HG03095 (cell line): ENCODE measurements at regions not wholly inside any gene's neighbourhood (a gene's known extent, or its start where the extent isn't known, plus 50 kb on each side); places are given as distances from the start of the nearest gene placed in this dataset.

Source experiments
- ATAC-seq: cut with Tn5 transposase; IDR thresholded peaks from one replicate; pipeline ENCODE4 v1.9.1; 2021; ENCODE audit warnings: moderate library complexity; ENCODE audit not compliant: unreplicated experiment

DNA sequence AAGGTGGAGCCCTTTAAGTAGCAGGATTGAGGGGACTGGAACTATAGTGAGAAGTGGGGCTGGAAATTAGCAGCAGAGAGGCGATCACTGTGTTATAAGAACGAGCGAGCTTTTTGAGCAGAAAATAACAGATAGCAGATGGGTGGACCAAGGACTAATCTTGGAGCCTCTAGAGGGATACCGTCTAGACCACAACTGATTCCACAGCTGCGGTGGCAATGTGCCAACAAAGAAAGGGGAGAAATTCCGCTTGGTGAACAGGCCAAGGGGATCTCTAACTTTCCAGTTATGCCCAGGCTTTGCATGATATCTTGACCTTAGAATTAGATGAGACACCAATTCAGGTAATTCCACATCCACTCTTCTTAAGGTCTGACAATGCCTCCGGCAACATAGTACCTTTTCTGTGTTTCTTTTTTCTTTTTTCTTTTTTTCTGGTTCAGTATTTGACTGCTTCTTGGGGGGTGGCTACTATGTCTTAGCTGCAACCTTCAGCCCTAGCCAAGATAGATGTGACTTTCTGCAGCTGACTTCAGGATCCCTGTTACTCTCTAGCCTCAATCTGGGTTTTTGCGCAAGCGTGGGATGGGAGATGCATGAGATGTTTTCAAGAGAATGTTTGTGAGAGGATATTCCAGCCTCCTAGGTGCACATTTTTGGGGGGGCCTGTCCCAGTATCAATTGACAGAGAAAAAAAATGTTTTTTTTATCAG is 143.4 kb upstream of the CPSF6 start:
- no peak for ATAC-seq

DNA sequence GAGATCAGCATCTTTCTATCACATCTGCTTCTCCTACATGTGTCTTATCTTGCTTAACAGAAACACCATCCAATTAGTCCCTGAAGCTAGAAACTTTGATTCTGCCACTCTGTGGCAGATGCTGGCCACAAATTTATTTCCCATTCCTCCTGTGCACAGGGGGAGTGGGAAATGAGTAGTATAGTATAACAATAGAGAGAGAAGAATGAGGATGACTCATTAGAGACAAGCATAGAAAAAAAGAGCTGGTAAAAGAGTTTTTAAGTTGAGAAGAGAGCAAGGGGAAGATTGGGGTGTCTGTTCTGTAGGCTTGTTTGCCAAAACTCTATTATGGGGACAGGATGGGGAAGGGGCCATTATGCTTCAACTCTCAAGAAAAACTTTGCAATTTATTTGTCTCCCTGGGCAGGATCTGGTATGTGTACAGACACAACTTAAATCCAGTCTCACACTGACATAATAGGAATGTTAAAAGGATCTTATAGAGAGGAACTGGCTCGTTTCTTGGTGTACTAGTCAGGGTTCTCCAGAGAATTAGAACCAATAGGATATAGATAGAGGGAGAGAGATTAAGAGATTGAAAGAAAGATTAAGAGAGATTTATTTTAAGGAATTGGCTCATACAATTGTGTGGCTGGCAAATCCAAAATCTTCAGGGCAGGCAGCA is 142.6 kb upstream of the CPSF6 start:
- no peak for ATAC-seq

DNA sequence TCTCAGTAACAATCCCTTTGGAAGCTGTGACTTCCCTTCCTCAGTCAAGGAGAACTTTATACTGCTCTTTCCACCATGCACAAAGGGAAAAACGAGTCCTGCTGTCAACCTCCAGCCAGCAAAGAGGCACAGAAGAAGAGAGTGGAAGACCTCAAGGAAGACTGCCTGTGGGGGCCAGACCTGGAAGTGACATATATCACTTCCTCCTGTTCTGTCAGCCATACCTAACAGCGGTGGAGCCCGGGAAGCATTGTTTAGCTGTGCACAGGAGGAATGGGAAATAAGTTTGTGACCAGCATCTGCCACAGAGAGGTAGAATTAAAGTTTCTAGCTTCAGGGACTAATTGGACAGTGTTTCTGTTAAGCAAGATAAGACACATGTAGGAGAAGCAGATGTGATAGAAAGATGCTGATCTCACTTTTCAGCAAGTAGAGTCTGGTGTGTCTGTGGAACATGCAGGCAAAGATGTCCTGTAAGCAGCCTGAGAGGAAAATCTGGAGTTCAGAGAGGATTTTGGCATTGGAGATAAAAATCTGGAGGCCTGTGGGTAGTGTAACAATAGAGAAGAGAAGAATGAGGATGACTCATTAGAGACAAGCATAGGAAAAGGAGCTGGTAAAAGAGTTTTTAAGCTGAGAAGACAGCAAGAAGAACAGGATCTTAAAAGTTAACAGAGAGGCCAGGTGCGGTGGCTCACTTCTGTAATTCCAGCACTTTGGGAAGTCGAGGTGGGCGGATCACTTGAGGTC is 141.6 kb upstream of the CPSF6 start:
- ATAC-seq, result no peak

DNA sequence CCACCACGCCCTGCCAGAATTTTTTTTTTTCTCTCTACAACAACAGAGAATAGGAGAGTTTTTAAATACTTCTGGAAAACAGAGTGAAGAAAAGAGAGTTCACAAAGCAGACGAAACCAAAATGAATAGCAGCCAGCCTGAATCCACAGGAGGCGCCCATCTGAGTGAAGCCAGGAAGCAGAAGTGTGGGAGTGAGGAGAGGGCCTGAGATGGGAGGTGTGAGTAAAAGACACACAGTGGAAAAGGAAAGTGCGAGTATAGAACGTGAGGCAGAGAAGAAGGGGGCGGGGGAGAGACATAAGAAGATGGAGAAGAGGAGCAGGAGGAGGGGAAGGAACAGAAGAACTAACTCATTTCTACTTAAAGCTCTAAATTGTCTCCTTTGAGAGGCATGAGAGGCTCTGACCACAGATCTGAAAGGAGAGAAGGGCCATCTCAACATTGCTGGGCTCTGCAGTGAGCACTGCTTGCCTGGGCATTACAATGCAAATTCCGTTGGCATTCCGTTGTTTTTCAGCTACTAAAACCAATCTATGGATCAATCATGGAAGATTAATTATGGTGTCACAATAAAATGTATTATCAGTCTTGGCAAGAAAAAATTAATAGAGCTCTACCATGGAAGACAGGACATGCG is 140.1 kb upstream of the CPSF6 start:
- no peak for ATAC-seq

DNA sequence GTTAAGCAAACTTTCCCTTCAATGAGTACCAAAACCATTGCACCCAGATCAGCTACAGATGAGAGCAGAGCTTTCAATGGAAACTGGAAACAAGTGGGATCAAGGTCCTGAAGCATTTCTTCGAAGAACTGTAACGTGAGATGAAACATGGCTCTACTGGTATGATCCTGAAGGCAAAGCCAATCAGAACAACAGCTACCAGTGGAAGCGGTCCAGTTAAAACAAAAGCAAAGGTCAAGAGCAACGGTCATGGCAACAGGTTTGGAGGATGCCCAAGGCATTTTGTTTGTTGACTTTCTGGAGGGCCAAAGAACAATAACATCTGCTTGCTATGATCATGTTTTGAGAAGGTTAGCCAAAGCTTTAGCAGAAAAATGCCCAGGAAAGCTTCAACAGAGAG is 137.9 kb upstream of the CPSF6 start:
- ATAC-seq, result no peak

DNA sequence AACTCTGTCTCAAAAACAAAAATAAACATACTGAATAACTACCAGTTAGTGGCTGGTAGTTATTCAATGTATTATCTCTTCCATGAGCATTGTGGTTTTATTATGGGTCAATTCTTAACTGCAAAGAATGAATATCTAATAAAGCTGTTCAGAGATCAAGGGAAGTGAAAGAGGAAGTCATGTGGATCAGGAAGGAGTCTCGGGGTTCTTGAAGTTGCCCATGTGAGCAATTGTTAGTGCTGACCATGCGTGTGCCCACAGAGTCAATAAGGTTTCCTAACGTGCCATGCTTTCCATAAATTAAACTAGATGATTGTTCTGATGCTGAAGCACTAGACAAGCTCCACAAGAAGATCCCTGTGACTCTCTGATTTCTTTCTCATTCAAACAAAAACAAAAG is 136.5 kb upstream of the CPSF6 start:
- no peak for ATAC-seq

DNA sequence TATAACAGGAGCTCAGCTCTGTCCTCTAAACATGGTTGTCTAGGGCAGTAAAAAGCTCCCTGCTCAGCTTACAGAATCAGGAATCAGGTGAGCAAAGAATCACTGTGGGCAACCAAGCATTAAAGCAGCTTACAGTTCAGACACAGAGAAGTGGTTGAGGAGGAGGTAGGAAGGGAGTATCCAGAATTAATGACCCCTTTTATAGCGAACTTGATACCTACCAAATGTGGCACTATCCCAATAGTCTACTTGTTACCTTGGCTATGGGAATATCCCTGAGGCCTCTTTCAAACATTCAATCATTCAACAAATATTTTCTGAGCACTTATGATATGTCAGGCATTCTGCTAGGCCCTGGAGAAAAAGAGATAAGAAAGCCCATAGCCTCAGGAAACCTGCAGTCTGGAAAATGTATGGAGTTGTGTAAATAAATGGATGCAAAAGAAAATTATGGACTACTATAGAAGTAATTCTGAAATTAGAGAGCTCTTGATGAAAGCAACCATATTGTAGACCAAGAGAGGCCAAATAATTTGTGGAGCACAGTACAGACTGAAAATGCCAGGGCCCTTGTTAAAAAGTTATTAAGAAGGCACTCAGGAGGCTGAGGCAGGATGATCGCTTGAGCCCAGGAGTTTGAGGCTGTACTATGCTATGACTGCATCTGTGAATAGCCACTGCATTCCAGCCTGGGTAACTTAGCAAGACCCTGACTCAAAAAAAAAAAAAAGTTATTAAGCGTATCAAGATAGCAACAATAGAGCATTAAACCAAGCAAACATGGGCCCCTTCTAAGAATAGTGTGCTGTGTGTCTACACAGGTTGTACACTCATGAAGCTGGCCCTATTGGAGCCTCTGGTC is 134.0 kb upstream of the CPSF6 start:
- no peak for ATAC-seq

DNA sequence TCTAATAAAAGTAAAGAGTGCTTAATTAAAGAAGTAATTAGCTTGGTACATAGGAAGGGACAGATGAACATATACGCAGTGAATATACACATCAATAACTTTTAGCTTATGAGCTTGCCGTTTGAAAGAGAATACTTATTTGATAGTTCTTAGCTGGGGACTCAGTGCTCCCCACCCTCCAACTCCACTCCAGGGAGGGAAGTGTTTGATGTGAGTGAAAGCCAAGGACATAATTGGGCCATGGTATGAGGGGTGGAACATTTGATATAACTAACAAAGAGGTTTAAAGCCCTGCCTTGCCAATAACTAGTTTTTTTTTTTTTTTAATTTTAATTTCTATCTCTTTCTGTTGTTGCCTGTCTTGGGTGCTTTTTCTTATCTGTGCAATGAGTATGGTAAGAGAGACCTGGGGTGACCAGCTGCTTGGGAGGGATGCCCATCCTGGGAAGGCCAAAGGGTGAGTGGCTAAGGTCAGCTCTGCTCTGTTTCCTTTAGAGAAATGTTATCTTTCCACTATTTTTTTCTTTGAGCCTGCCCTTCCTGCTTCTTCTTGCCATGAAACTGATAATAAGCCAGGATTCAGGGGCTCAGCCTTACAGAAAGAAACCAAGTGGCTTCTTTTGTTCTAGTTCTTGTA is 132.8 kb upstream of the CPSF6 start:
- no peak for ATAC-seq

DNA sequence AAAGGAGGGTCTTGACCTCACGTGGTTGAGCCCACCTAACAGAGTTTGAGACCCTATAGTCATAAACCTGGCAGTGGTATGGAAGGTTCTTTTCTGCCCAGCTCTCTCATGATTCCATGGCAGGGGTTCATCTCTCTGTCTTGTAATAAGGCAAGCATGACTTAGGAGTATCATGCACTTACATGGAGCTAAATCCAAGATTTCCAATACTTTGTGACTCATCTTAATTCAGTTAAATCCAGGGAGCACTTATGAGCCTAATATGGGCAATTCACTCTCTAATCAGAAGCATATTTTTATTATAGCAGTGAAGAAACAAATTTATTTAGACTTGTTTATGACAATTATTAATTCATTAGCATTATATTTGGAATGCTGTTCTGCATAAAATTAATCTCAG is 131.8 kb upstream of the CPSF6 start:
- ATAC-seq, result no peak

DNA sequence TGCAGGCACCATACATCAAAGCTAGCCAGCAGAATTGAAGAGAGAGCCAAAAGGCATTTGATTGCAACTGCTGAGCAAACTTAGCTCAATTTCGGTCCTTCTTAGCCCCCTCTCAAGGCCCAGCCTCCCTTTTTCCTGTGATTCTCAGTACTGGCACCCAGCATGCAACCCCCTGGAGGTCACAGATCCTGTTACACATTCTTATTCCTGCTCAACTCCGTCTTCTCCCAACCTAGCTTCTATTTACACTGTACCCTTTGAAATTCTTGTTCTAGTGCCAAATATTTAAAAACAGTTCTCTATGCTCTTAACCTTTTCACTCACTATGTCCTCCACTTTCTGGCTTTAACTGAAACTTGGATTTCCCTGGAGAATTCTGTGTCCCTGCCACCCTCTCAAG is 131.3 kb upstream of the CPSF6 start:
- ATAC-seq, result no peak

DNA sequence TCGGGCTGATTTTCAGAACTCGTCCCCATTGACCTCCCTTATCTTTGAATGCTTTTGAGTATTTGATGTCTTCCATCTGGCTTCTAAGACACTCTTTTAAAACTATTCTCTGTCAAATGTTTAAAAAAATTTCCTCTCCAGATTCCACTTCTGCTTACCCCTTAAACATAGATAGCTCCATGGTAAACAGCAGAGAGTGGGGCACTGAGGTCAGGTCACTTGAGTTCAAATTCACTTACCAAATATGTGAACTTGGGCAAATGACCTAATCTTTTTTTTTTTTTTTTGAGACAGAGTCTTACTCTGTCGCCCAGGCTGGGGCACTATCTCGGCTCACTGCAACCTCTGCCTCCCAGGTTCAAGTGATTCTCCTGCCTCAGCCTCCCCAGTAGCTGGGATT is 126.8 kb upstream of the CPSF6 start:
- no peak for ATAC-seq

DNA sequence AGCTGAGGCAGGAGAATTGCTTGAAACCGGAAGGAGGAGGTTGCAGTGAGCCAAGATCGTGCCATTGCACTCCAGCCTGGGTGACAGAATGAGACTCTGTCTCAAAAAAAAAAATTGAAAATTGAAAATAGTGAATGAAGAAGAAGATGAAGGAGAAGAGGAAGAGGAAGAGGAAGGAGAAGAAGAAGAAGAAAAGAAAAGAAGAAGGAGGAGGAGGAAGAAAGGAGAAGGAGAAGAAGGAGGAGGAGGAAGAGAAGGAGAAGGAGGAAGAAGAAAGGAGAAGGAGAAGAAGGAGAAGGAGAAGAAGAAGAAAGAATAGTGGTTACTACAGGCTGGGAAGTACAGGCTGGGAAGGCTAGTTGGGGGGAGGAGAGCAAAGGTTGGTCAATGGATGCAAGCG is 124.3 kb upstream of the CPSF6 start:
- ATAC-seq, result no peak

DNA sequence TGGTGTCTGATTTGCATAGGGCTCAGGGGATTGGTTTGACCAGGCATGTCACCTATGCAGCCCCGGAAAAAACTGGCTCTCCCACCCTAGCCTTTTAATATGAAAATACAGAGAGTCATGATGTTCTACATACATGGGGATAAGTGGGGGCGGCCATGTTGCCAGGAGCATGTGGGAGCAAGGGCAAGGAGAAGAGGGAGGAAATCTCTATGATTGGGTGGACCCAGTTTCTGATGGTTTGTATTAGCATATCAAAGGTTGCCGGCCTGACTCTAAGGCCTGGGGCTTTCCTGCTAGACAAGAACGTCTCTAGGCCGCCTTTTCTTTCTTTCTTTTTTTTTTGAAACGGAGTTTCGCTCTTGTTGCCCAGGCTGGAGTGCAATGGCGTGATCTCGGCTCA is 123.4 kb upstream of the CPSF6 start:
- ATAC-seq, result no peak

DNA sequence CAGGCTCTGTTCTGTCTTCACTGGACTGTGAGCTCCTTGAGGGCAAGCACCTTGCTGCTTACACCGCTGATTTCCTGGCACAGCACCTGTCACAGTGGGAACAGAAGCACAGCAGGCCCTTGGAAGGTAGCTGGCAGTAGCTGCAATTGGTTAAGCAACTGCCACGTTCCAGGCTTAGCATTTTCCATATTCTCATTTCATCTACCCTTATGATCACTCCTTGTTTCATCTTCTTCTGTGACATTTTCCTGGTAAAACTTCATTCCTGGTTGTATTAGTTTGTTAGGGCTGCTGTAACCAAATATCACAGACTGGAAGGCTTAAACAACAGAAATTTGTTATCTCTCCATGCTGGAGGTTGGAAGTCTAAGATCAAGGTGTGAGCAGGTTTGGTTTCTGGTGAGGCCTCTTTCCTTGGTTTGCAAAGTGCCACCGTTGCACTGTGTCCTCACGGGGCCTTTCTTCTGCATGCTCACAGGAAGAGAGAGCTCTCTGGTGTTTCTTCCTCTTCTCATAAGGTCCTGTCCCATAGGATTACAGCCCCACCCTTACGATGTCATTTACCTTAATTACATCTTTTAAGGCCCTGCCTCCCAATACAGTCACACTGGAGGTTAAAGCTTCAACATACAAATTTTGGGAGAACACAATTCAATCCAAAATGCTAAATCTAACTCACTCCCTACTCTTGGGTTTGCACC is 121.7 kb upstream of the CPSF6 start:
- ATAC-seq, result no peak

DNA sequence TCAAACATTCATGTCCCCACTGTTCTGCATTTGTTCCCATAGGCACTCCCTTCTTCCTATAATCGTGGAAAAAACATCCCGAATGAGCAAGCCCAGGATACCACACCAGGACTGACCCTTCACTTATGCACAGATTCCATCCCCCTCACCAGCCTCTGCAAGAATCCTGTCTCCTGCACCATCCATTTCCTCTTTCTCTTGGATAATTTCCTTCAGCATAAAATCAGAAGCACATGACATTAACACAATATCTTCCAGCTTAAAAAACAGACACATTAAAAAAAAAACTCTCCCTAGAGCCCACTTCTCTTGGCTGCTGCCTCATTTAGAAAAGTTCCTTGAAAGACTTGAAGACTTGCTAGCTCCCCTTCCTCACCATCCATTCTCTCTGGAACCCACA is 120.9 kb upstream of the CPSF6 start:
- ATAC-seq, result no peak

DNA sequence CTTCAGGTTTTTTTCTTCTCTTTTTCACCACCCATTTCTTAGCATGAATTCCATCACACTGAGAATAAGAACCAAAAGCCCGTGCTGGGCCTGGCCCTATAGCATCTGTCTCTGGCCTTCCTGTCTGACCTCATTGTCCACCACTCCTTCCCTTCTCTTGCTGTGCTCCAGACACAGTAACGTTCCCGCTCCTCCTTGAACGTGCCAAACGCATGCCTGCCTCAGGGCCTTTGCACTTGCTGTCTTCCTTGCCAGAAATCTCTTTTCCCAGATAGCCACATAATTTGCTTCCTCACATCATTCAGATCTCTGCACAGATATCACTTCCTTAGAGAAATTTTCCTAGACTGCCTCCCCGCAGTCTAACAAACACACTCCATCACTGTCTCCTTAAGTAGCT is 119.6 kb upstream of the CPSF6 start:
- no peak for ATAC-seq

DNA sequence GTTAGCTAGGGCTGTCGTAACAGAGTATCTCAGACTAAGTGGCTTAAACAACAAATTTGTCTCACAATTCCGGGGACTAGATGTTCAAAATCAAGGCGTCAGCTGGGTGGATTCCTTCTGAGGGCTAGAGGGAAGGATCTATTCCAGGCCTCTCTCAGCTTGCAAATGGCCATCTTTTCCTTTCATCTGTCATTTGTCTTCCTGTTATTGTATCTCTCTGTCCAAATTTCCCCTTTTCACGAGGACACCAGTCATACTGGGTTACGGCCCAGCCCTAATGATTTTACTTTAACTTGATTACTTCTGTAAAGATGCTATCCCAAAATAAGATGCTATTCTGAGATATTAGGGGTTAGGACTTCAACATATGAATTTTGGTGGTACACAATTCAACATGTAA is 119.0 kb upstream of the CPSF6 start:
- ATAC-seq, result no peak

DNA sequence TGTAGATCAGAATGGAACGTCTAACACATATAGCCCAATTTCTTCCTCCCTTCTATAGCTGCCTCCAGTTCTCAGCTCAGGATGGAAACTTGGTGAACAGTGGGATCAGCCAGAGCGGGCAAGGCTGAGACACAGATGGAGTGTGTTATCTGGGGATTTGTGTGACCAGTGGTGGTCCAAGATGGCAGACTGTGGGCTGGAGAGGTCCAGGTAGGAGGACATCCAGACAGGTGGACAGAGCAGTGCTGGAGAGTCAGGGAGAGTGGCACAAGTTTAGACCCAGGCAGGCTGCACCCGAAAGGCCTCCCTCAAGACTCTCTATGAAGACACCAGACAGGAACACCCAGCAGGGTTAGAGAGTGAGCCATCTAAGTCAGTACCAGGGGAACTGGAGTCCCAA is 116.1 kb upstream of the CPSF6 start:
- no peak for ATAC-seq

DNA sequence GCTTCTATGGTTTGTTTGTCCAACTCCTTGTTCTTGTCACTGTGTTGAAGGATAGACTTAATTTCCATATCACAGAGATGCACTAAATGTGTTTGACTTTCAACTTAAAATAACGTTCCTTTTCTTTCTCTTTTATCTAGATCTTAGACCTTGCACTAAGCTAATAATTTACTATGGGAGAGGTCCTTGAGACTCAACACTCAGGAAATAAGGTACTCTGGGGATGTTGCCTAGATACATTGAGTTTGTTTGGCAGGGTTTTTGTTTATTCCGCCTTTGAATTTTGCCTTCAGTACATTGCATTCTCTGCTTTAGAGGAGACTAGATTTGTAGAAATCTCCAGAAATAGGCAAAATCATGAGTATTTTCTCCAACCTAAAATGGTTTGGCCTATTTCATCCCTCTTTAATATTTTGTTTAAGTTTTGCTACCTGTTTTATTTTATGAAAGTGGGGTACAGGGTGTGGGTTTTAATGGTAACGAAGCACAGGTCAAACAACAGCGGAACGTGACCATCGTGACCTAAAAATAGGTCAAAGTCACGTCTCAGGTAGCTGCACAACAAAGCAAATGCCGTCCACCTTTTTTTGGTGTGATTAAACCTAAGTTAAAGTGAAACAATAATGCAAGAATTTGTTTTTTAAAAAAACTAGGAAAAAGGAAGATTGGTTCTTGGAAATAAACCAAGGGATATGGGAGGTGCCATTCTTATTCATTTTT is 115.3 kb upstream of the CPSF6 start:
- ATAC-seq, result no peak
